C4-2B (cell line): ENCODE measurements at regions not wholly inside any gene's neighbourhood (a gene's known extent, or its start where the extent isn't known, plus 50 kb on each side); places are given as distances from the start of the nearest gene placed in this dataset.

Experiments
- H3K27ac ChIP-seq: fragments of 450-650 bp; 2 replicates; pipeline ENCODE4 v1.5.1; 2017
- CTCF ChIP-seq: fragments of 450-650 bp; conservative IDR thresholded peaks from 2 replicates; pipeline ENCODE4 v1.5.1; 2017; ENCODE audit warnings: mild to moderate bottlenecking
- ZFX ChIP-seq: fragments of 450-650 bp; IDR thresholded peaks from 2 replicates; pipeline ENCODE4 v1.6.1; 2017

- TF ChIP-seq ZFX (no peak), CTCF (no peak)
- no peak overlapping the region for H3K27ac ChIP-seq
These were observed 106.6 kb upstream of the ATP6AP2 start for GRCh38 chrX:40474205-40474626.

- TF ChIP-seq CTCF, result no peak
- TF ChIP-seq ZFX, result no peak
- no peak overlapping the region for H3K27ac ChIP-seq
These were observed 107.1 kb upstream of the ATP6AP2 start for GRCh38 chrX:40473460-40474204.

- no peak overlapping the region for H3K27ac ChIP-seq
These were observed 108.7 kb upstream of the ATP6AP2 start for GRCh38 chrX:40471965-40472648.

GRCh38 chrX:40470830-40471429, 109.8 kb upstream of the ATP6AP2 start:
- H3K27ac ChIP-seq, result no peak overlapping the region

More at GRCh38 chrX:40471965-40472648, 108.7 kb upstream of the ATP6AP2 start:
- TF ChIP-seq CTCF, result peak; percentile 30
- no peak for TF ChIP-seq ZFX

GRCh38 chrX:40469316-40469715, 111.5 kb upstream of the ATP6AP2 start:
- TF ChIP-seq CTCF (no peak), ZFX (no peak)
- no peak overlapping the region for H3K27ac ChIP-seq

More at GRCh38 chrX:40470830-40471429, 109.8 kb upstream of the ATP6AP2 start:
- no peak for TF ChIP-seq ZFX
- no peak for TF ChIP-seq CTCF

- peak overlapping the region; percentile 32 for H3K27ac ChIP-seq
- TF ChIP-seq ZFX, result no peak
- peak; percentile 76 for TF ChIP-seq CTCF
These were observed 112.5 kb upstream of the ATP6AP2 start for GRCh38 chrX:40468033-40468846.
